ENCODE measurements at regions not wholly inside any gene's neighbourhood (a gene's known extent, or its start where the extent isn't known, plus 50 kb on each side); places are given as distances from the start of the nearest gene placed in this dataset.

- TF ChIP-seq CTCF (IDR thresholded peaks at IDR 0.05) (no peak), POLR2AphosphoS5 (IDR thresholded peaks at IDR 0.05) (no peak), POLR2A (IDR thresholded peaks at IDR 0.05) (no peak)
Measured at GRCh38 chr6:81832304-81832703, 79.8 kb upstream of the TENT5A start.

Measured in gastroesophageal sphincter (tissue), 3 donors.